ENCODE measurements at regions not wholly inside any gene's neighbourhood (a gene's known extent, or its start where the extent isn't known, plus 50 kb on each side); places are given as distances from the start of the nearest gene placed in this dataset.
"Not testable (repeated sequence)": the region's sequence is repeated elsewhere in the genome, so short reads cannot be mapped to it uniquely, and the experiment has no call there.

DNA sequence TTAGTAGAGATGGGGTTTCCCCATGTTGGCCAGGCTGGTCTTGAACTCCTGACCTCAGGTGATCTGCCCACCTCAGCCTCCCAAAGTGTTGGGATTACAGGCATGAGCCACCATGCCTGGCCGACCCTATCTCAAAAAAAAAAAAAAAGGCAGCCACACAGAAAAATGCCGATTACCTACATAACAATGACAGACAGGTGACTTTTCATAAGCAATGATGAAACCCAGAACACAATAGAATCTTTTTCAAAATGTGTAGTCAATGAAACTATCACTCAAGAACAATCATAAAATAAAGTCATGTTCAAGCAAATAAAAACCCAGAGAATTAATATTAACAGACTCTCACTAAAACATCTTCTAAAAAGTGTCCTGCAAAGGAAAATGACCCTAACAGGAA, 135.6 kb upstream of the MVB12B start:
- DNase-seq, result not testable (repeated sequence)

DNA sequence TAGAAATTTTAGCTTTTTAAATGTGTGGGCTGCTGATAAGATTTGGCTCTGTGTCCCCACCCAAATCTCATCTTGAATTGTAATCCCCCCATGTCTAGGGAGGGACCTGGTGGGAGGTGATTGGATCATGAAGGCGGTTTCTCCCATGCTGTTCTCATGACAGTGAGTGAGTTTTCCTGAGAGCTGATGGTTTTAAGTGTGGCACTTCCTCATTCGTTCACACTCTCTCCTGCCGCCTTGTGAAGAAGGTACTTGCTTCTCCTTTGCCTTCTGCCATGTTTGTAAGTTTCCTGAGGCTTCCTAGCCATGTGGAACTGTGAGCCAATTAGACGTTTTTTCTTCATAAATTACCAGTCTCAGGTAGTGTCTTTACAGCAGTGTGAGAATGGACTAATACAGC, 127.8 kb upstream of the MVB12B start:
- no peak for DNase-seq

DNA sequence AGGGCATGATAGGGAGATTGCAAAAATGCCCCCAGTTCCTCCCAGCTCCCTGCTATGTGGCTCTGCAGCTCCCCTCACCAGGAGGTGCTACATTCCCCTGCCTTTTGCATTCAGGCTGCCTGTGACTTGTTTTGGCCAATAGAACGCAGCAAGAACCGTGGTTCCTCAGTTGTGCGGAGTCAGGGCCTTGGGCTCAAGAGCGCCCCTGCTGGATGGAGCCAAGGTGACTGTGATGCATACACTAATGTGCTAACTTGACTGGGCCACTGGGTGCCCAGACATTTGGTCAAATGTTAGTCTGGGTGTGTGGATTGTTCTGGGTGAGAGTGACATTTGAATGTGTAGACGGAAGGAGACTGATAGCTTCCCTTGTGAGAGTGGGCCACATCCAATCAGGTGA, 123.3 kb upstream of the MVB12B start:
- peak; percentile 20 for DNase-seq

DNA sequence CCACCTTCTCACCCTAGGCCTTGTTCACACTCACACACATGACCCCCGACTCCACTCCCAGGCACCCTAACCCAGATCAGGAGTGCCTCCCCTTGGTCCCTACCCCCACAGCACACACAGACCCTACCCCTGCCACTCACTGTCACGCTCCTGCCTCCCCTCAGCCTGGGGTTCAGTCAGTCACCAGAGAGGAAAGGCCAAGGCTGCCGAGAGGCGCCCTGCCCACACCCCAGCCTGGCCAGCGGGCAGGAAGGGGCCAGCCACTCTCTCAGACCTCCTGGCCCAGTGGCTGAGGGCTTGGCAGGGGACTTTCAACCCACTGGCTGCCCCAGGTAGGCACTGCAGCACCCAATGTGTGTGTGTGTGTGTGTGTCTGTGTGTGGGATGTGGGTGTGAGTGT, 122.4 kb upstream of the MVB12B start:
- DNase-seq, result no peak

DNA sequence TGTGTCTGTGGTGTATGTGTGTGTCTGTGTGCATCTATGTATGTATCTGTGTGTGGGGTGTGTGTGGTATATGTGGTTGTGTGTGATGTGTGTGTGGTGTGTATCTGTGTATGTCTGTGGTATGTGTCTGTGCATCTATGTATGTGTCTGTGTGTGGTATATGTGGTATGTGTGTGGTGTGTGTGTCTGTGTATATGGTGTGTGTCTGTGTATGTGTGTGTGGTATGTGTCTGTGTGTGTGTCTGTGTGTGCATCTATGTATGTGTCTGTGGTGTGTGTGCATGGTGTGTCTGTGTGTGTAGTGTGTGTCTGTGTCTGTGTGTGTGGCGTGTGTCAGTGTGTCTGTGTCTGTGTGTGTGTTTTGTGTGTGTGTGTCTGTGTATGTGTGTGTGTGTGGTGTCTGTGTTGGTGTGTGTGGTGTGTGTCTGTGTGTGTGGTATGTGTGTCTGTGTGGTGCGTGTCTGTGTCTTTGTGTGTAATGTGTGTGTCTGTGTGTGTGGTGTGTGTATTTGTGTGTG, 121.9 kb upstream of the MVB12B start:
- no peak for DNase-seq

DNA sequence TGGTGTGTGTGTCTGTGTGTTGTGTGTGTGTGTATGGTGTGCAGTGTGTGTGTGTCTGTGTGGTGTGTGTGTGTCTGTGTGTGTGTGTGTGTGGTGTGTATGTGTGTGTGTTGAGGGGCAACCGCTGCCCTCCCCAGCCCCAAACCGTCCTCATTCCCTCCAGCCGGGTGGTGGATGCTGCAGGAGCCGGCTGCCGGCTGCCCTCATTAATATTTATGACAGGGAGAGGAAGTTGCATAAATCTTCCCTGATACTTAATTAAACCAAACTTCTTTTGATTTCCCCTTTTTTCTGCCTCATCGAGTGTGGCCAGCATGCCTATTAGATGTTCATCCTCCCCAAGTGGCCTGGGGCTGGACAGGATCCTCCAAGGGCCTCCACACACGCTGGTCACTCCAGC, 121.4 kb upstream of the MVB12B start:
- no peak for DNase-seq

DNA sequence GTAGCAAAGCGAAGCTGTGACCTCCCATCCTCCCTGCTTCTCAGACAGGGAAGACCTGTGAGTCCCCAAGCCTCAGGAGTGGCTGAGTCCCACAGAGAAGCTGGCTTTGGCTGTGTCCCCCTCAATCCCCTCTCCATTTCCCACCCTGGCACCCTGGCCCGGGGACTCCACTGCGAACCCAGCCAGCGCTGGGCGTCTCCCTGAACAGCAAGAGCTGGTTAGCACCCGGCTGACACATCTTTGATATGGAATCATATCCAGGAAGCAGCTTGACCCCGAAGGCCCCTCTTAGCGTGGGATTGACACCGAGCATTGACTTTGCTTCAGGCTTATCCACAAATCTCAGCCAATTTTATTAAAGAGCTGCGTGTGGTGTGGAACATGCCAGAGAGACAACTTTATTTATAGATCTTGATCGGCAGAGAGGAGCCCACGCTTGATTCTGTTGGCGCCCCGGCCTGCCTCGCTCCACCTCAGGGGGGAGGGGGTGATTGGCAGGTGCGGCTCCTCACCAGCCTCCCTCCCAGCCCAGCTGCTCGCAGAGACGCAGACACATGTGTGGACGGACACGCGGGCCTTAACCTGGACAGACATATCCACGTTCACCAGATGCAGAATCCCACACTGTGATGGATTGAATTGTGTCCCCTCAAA, 120.7 kb upstream of the MVB12B start:
- no peak for DNase-seq

DNA sequence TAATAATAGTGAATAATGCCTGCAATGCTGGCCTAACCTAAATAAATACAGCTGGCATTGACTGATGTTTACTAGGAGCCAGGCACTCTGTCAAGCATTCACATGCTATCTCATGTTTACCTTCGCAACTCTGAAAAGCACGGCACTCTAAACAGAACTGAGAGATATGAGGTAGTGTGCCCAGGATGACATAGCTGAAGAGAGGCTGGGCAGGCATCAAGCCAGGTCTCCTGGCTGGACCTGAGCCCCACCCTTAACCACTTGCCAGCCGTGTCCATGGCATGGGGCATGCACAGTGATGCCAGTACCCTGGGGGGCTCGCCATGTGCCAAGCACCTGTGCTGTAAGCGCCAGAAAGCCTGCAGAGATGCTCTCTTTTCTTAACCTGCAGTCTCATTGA, 119.4 kb upstream of the MVB12B start:
- DNase-seq, result no peak

DNA sequence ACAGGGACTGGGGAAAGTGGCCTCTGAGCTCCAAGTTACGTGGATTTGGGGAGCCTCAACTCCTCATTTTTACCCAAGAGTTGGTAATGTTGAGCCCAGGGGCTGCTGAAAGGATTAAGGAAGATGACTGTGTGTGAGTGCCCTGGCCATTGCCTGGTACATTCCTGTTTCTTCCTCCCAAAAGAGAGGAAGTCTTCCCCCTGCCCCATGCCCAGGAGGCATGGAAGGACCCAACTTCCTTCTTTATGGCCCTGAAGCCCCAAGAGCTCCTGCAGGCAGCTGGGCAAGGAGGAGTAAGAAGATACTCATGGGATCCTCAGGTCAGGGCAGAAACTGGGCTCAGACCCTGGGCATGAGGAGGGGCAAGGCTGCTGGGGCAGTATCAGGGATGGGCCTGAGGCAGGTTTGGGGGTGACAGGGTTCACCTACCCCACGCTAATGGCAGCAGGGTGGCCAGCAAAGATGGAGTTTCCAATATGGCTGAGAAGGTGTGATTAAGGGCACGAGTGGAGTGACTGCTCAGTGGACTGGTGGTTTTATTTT, 118.3 kb upstream of the MVB12B start:
- no peak for DNase-seq

DNA sequence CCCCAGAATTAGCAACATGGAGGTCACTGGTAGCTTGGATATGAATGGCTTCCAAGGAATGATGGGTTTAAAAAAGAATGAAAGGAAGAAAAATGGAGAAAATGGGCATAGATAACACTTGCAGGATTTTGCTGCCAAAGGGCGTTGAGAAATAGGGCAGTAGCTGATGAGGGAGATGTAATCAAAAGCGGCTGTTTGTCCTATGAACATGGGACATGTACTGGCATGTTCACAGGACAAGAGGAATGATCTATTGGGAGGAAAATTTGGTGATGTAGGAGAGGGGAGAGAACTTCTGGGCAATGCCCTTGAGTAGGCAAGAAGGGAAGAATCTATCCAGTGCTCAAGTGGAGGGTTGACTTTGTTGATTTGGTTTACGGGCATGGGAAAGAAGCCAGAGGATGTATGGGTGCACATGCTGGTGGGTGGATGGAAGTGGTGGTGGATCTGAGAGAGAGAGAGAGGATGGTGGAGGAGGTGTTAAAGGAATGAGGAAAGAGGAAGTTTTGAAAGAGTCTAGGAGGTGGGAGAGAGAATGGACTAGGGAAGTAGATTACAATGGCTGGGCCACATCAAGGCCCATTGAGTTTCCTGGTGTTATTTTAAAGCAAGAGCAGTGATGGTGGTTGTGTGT, 115.1 kb upstream of the MVB12B start:
- no peak for DNase-seq

DNA sequence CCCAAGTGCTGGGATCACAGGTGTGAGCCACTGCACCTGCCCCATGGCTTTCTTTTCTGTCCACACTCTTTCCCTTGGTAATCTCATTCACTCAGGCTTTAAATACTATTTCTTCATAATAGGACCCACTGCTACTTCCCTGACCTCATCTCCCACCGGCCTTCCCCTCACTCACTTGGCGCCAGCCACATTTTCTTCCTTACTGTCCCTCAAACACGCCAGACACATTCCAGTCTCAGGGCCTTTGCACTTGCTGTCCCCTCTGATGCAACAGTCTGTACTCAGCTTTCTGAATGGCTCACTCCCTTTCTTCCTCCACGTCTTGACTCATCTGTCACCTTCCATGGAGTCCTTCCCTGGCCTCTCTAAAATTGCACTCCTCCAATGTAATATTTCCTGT, 111.1 kb upstream of the MVB12B start:
- DNase-seq, result no peak

DNA sequence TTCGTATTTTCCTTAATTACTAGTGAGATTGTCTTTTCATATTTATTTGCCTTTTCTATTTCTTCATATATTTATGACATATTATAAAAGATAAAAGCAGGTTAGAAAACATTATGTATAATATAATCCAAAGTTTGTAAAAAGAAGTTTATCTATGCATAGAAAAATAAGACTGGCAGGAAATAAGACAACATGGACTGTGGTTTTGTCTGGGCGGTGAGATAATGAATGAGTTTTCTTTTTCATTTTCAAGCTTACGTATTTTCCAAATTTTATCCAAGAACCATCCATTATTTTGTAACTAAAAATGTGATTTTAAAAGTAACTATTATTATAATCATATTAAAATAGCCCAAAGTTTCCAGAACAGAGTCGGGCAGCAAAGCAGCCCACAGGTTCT, 109.8 kb upstream of the MVB12B start:
- no peak for DNase-seq

DNA sequence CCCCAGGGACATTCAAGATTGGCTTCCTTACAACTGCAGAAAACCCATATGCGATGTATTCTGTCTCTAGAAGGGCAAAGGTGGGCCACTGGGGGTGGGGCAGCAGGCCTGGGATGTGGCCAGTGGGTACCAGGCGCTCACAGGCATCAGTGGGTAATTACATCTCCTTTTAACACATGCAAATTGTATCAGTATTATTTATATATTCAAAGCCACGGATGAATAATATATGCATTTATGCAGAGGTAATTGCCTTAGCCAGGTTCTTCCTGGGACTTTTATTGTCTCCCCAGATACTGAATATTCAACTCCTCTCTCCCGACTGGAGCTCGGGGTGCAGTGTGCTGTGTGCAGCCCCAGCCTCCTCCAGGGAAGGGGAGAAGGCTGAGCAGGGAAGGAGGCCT, 109.4 kb upstream of the MVB12B start:
- DNase-seq, result no peak

DNA sequence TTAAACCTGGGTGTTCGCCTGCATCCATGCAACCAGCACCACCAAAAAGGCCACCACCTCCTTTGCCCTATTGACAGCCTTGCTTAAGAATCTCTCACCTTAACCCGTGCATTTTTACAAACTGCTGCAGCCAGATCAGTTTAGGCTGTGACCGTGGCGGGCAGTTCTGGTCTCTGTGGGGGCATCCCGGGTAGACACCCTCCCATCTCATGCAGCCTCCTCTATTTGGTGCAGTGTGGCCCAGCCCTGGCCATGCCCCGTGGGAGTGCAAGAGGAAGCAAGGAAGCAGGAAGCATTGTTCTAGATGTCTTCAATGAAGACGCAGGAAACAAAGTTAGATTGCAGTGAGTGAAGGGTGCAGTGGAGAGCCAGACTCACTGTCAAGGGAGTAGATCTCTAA, 108.8 kb upstream of the MVB12B start:
- DNase-seq, result no peak

DNA sequence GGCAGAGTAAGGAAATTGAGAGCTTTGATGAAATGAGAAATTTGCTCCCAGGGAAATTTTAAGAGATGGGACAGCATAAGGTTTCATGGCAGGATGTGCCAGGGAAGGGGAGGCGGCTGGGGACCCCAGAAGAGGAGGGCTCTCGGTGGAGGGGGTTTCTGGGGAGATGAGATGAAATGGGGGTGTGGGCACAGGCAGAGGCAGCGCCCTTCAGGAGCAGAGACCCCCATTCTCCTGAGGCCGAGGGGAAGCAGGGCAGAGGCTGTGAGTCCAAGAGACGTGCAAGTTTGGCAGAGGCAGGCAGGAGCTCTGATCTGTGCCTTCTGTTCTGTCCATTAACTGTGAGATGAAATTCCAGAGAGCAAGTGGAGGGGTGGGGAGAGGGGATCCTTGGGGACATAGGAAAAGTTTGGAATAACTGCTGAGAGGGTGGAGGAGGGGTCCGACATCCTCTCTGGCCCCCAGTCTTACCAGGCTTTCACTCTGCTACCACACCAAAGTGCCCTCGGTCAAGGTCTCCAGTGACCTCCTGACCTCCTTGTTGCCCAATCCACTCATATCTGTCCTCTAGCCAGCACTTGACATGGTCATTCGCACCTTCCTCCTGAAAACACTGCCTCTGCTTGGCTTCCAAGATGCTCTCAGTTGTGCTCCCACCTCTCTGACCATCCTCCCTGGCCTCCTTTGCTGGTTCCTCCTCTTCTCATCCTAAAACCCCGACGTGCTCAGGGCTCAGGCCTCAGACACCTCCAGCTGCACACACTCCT, 108.1 kb upstream of the MVB12B start:
- no peak for DNase-seq

DNA sequence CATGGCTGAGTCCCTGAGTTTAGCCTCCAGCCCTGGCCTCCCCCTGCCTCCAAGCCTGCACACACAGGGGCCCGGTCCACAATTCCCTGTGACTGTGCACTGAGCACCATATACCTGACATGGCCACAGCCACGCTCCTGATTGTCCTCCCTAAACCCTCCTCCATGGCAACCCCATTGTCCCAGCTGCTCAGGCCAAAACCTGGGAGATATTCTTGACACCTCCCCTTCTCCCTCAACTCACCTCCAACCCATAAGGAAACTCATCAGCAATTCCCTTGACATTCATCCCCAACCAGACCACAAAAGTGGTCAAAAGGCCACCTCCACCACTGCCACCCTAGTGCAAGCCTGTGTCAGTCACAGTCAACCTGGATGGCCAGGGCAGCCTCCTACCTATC, 107.5 kb upstream of the MVB12B start:
- DNase-seq, result no peak

DNA sequence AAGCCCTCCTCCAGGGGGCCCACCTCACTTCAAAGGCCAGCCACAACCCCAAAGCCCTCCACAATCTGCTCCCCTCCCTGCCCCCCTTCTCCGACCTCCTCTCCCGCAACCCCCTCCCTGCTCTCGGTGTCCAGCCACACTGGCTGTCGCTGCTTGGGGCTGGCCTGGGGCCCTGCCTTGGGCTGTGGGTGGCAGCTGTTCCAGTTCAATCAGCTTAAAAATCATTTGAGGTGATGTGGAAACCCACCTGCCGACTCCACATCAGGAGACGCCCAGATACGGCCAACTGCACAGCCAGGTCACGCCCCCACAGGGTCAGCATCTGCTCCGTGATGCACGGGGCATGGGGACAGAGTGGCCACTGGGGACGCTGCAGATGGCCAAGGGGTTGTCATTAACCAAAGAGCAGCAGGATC, 107.0 kb upstream of the MVB12B start:
- DNase-seq, result no peak

DNA sequence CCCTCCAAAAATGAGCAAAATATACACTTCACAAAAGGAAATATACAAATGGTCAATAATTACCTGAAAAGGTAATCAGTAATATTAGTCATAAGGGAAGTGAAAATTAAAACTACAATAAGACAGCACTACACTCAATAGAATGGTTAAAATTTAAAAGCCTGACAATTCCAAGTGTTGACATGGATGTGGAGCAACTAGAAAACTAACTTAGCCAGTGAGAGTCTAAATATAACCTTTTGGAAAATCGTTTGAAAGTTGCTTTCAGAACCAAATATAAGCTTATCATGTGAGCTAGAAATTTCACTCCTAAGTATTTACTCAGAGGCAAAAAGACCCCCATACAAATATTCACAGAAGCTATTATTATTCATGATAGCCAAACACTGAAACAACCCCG, 105.1 kb upstream of the MVB12B start:
- no peak for DNase-seq

DNA sequence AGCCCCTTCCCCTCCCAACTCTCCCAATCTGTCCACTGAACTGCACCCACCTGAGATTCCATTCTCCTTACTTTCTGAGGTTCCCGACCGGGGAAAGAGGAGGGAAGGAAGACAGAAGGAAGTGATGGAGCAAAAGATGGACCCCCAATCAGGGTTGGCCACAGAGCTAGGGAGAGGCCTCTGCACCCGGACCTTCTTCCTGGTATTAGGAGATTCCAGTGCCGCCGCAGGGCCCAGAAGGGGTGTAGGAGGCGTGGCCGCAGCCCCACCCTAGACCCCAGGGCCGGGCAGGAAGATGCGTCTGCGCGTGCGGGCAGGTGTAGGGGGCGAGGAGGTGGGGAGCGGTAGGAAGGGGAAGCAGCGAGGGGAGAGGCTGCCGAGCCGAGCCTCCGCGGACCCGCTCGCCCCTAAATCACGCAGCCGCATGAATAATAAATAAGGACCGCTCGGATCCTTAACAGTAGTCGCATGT, 104.2 kb upstream of the MVB12B start:
- no peak for DNase-seq

DNA sequence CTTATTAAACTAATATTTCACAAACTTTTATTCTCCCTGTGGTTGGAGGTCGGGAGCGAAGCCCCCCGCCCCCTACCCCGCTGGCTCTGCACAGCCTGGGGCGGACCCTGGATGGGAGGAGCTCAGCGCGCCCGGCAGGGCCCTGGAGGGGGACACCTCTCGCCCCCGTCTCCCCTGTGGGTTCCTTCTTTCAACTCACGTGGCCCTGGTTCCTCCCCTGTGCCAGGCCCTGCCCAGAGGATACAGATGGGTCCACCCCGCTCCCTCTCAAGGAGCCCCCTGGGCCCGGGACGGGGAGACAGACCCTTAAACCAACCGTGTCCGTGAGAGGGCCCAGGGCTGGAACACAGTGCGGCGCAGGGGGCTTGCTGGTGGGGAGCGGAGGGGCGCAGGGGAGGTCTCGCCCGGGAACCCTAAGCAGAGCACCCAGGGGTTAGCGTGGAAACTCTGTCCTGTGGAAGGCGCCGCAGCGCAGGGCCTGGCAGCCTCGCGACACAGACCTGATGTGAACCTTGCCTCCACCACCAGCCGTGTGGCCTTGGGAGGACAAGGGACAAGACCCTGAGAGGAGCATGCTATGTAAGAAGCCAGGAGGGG, 103.7 kb upstream of the MVB12B start:
- no peak for DNase-seq

DNA sequence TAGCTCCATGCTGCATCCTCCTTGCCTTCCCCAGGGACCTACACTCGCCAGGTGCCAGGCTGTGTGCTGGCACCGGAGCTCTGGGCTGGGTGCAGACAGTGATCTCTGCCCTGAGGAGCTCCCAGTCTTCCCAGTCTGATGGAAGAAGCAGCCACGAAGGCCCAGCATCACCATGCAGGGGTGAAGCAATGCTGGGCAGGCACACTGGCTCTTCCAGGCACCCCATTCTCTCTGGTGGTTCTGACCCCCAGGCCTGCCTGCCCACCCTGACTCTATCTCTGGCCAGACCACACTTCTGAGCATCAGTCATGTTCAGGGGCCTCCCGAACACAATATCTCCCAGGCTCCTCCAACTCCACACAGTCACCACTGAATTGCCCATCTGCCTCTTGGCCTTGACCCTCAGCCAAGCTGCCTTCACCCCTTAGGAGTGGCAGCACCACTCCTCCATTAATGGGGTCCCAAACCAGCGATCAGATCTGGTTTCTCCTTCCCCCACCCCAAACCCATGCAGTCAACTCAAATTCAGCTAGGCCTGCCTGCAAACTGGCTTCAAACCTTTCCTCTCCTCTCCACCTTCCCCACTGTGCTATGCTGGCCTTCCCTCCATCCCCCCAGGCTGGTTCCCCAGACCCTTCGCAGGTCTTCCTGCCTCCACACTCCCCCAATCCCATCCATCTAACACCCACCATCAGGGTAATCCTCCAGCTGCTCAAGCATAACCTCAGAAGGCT, 102.7 kb upstream of the MVB12B start:
- DNase-seq, result no peak

Measured in stimulated activated CD4-positive, alpha-beta T cell treated with anti-CD3 and anti-CD28 coated beads, Interleukin-15, amount 100 ng/mL, for 24 hours (primary cell).